Ovary (tissue), 7 donors: ENCODE measurements at regions not wholly inside any gene's neighbourhood (a gene's known extent, or its start where the extent isn't known, plus 50 kb on each side); places are given as distances from the start of the nearest gene placed in this dataset.
"Not testable (repeated sequence)": the region's sequence is repeated elsewhere in the genome, so short reads cannot be mapped to it uniquely, and the experiment has no call there.

Experiments used
- DNase-seq, 5 donors: peaks; one replicate each; pipeline ENCODE4 v3.0.0-alpha.2; 2019 to 2020
- H3K27ac ChIP-seq, 2 donors: fragments of 200-600 bp; one replicate each; pipeline versions ENCODE4 v1.5.1 to v1.8.0; 2019 to 2022
- H3K27me3 ChIP-seq: fragments of 200-600 bp; one replicate; pipeline ENCODE4 v1.8.0; 2022
- H3K36me3 ChIP-seq: fragments of 200-600 bp; sonication (generic); one replicate; pipeline ENCODE4 v1.5.1; 2019
- H3K4me1 ChIP-seq: one replicate; pipeline ENCODE4 v1.8.1; 2013; ENCODE audit warnings: mild to moderate bottlenecking, moderate library complexity; ENCODE audit not compliant: insufficient read depth
- H3K4me3 ChIP-seq: fragments of 200-600 bp; sonication (generic); one replicate; pipeline ENCODE4 v1.5.1; 2017
- H3K9me3 ChIP-seq, 2 donors: fragments of 200-600 bp in 1 of 2; sonication (generic) in 1 of 2; one replicate each; pipeline versions ENCODE4 v1.5.1 to v1.8.1; 2013 to 2019; ENCODE audit warnings: mild to moderate bottlenecking in 1 of 2, moderate library complexity in 1 of 2
- EP300 ChIP-seq: sonication (generic); formaldehyde crosslinking; IDR thresholded peaks from one replicate; pipeline ENCODE4 v1.6.1; 2017; ENCODE audit warnings: antibody characterized with exemption
- POLR2A ChIP-seq: fragments of 450-650 bp; IDR thresholded peaks from one replicate; pipeline ENCODE4 v1.6.1; 2017; ENCODE audit warnings: antibody characterized with exemption, mild to moderate bottlenecking, moderate library complexity
- WGBS, 3 donors: extraction: QIAGEN DNeasy Blood & Tissue Kit in 1 of 3; methylation state at CpG; one replicate each; pipeline versions ENCODE4 v1.1.5 to v1.1.7; 2013 to 2017; 5-methylcytosine and 5-hydroxymethylcytosine counted together
- intact Hi-C, 4 donors: fragments of 100-400 bp; cut with DNase I; formaldehyde crosslinking; loops; one replicate each; pipeline versions ENCODE4 v1.11.0 to v1.15.1; 2022 to 2023
- TF ChIP-seq, protein P1 (sequence below), 3 donors: fragments of 450-650 bp in 2 of 3; fragments of 200-600 bp in 1 of 3; IDR thresholded peaks; one replicate each; pipeline versions ENCODE4 v1.5.1 to v1.8.0; 2016 to 2022; ENCODE audit warnings: antibody characterized with exemption in 3 of 3, mild to moderate bottlenecking in 1 of 3
- donor health status: DM: no; HTN: no; CAD: no; lungs with moderate emphysema.
- donor health status: DM: no; HTN: no; CAD: no.
- donor health status: Bipolar disorder and iron deficiency.
- donor health status: DM: no; HTN: no; CAD: no.
- donor health status: DM: yes; HTN: yes; CAD: no.

DNA sequence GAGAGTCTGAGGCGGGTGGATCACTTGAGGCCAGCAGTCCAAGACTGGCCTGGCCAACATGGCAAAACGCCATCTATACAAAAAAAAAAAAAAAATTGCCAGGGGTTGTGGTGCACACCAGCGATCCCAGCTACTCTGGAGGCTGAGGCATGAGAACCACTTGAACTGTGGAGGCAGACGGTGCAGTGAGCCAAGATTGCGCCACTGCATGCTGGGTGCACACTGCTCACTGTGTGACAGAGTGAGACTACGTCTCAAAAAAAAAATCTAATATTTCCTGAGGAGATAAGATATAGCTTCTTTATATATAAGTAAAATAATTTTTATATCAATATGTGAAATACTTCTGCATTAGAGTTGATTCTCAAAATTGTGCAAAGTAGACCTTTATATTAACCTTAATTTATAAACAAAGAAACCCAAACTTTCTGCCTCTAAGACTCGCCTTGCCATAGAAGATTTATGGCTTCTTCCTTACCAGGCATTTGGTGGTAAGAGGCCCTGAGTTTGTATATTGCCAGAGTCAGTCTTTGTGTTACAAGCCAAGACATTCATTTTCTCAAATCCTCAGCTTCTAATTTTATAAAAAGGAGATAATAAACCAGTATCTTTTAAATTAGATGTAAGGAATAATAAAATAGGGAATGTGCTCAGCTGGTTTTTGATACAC, 1226.7 kb downstream of the FLRT2 start:
- 66 to 75% (median 72%) methylated on average over 7 of the region's 7 CpGs for WGBS, 3 donors
- TF ChIP-seq, protein P1, sequence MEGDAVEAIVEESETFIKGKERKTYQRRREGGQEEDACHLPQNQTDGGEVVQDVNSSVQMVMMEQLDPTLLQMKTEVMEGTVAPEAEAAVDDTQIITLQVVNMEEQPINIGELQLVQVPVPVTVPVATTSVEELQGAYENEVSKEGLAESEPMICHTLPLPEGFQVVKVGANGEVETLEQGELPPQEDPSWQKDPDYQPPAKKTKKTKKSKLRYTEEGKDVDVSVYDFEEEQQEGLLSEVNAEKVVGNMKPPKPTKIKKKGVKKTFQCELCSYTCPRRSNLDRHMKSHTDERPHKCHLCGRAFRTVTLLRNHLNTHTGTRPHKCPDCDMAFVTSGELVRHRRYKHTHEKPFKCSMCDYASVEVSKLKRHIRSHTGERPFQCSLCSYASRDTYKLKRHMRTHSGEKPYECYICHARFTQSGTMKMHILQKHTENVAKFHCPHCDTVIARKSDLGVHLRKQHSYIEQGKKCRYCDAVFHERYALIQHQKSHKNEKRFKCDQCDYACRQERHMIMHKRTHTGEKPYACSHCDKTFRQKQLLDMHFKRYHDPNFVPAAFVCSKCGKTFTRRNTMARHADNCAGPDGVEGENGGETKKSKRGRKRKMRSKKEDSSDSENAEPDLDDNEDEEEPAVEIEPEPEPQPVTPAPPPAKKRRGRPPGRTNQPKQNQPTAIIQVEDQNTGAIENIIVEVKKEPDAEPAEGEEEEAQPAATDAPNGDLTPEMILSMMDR (IDR thresholded peaks at IDR 0.05): no peak
- TF ChIP-seq POLR2A (no peak), EP300 (no peak)
- no peaks in the 10 kb centered on the region for H3K4me1 ChIP-seq
- H3K36me3 ChIP-seq: no peaks in the 10 kb centered on the region
- H3K4me3 ChIP-seq: no peak overlapping the region
- H3K27me3 ChIP-seq: no peaks in the 10 kb centered on the region
- DNase-seq: no peak
- H3K27ac ChIP-seq: no peak overlapping the region
- intact Hi-C loops: no loop called here
- no peaks in the 10 kb centered on the region for H3K9me3 ChIP-seq

DNA sequence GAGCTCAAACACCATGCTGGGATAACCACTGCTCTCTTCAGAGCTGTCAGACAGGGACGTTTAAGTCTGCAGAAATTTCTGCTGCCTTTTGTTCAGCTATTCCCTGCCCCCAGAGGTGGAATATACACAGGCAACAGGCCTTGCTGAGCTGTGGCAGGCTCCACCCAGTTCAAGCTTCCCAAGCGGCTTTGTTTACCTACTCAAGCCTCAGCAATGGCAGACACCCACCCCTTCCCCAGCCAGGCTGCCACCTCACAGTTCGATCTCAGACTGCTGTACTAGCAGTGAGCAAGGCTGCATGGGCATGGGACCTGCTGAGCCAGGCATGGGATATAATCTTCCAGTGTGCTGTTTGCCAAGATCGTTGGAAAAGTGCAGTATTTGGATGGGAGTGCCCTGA, 1220.5 kb downstream of the FLRT2 start:
- H3K27me3 ChIP-seq, H3K27ac ChIP-seq, DNase-seq, intact Hi-C loops, H3K4me3 ChIP-seq, H3K4me1 ChIP-seq, H3K9me3 ChIP-seq, H3K36me3 ChIP-seq: not testable (repeated sequence)
- WGBS, 3 donors: 71 to 82% (median 72%) methylated on average over 4 of the region's 4 CpGs

DNA sequence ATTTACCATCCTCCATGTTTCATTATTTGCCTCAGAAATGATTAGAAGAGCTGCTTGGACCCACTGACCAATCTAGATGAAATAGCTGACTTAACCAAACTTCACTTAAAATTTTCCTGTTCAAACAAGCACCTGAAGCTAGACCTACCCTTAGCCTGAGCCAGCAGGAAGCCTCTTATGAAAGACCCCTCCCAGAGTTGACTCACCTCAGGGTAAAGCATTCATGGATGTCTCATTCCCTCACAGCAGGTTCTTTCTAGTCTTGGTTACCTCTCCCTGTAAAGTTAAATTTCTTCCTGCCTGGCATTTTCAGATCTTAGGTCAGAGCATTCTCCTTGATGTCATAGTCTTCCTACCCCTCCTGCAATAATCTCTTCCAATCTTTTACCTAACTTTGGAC, 1209.8 kb downstream of the FLRT2 start:
- no peak for DNase-seq
- Histone ChIP-seq H3K27me3 (no peaks in the 10 kb centered on the region), H3K27ac (no peak overlapping the region), H3K36me3 (no peaks in the 10 kb centered on the region), H3K4me1 (no peaks in the 10 kb centered on the region), H3K4me3 (no peak overlapping the region), H3K9me3 (no peaks in the 10 kb centered on the region)
- intact Hi-C loops: no loop called here
- TF ChIP-seq, protein P1 (IDR thresholded peaks at IDR 0.05): no peak
- no peak for TF ChIP-seq POLR2A
- TF ChIP-seq EP300: no peak

DNA sequence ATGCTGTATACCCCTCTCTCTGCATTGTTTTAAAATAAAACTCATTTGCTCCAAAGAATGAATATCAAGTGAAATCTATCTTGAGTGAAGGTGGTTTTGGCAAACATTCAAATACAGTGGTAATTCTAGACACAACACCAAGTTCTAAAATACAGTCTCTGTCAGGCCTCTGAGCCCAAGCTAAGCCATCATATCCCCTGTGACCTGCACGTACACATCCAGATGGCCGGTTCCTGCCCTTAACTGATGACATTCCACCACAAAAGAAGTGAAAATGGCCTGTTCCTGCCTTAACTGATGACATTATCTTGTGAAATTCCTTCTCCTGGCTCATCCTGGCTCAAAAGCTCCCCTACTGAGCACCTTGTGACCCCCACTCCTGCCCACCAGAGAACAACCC, 1201.5 kb downstream of the FLRT2 start:
- H3K27ac ChIP-seq, H3K4me3 ChIP-seq, H3K4me1 ChIP-seq, intact Hi-C loops, H3K36me3 ChIP-seq, H3K27me3 ChIP-seq, H3K9me3 ChIP-seq, DNase-seq: not testable (repeated sequence)
- 81 to 89% (median 86%) methylated on average over 2 of the region's 2 CpGs for WGBS, 3 donors

DNA sequence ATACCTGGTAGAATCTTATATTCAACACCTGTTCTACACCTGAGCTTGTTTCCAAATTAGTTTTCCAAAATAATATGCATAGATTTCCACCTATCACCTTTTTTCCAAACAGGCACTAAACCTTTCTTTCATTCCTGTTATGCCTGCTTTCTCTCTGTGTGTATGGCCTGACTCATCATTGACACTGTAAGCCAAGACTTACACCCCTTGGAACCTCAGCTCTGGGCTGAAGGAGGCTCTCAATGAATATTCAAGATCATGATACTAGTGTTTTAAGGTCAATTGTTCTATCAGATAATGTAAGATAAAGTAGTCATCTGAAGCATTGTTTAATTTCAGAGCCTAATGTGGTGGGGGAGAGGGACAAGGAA, 1193.3 kb downstream of the FLRT2 start:
- H3K4me1 ChIP-seq: no peaks in the 10 kb centered on the region
- H3K9me3 ChIP-seq: no peaks in the 10 kb centered on the region
- H3K4me3 ChIP-seq: no peak overlapping the region
- intact Hi-C loops: no loop called here
- no peak overlapping the region for H3K27ac ChIP-seq
- DNase-seq: no peak
- H3K27me3 ChIP-seq: no peaks in the 10 kb centered on the region
- no peaks in the 10 kb centered on the region for H3K36me3 ChIP-seq
- TF ChIP-seq EP300 (no peak), POLR2A (no peak)

DNA sequence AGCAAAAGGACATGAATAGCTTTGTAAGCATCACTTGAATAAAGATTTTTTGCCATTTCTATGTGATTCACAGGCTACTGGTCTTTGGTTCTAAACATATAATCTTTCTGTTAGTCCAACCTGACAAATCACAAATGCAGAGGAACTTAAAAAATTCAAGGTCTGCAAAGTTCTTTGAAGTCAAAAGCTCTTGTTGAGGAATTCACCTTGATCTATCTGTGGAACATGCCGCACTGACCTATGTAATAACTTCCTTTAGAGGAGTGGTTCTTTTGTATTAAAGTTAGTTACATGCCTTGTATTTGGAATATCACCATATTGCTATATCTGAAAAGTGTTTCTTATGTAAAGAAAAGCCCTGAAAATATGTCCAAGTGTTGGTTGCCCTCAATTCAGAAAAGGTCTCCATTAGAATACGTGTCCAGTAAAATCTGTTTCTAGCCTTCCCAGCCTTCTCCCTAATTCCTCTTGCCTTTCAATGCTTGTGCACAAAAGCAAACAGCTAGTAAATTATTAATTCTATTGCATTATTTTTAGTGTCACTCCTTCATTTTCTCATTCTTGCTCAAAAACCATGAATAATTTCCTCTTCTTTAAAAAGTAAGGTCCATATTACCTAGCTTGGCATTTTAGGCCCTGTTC, 1192.8 kb downstream of the FLRT2 start:
- WGBS, 3 donors: 86 to 94% (median 90%) methylated on average over 2 of the region's 2 CpGs
- Histone ChIP-seq H3K36me3 (no peaks in the 10 kb centered on the region), H3K27me3 (no peaks in the 10 kb centered on the region), H3K4me1 (no peaks in the 10 kb centered on the region), H3K27ac (no peak overlapping the region), H3K9me3 (no peaks in the 10 kb centered on the region), H3K4me3 (no peak overlapping the region)
- DNase-seq: no peak
- TF ChIP-seq, protein P1 (IDR thresholded peaks at IDR 0.05): no peak
- TF ChIP-seq EP300: no peak
- intact Hi-C loops: no loop called here
